ENCODE measurements at regions not wholly inside any gene's neighbourhood (a gene's known extent, or its start where the extent isn't known, plus 50 kb on each side); places are given as distances from the start of the nearest gene placed in this dataset.

DNA sequence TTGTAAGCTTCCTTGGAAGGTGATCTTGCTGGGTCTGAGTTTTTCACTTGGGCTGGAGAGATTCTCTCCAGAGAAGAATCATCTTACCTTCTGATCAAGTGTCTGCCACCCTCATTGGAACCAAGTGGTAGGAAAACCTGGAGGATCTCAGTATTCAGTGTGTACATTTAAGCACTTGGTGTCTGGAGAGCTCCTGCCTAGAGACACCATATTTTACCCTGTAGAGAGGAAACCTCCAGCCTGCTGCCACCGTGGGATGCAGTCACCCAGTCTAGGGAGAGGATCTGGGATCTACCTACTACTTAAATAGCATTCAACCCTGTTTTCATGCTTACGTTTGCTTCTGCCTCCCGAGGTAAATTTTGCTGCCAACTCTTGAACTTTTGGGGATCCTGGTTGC, 274.3 kb downstream of the SV2B start:
- CTCF ChIA-PET (ENCODE audit: low intra/inter-chr PET ratio, low total read pairs), result no interaction called here
- ATAC-seq (no peak), FAIRE-seq (no peak), DNase-seq (ENCODE audit: low spot score) (no peak)
- Histone ChIP-seq H2AFZ (ENCODE audit: low read length) (no peak overlapping the region), H4K20me1 (ENCODE audit: insufficient read depth, low read length) (no peaks in the 10 kb centered on the region), H3K4me2 (ENCODE audit: low read depth, low read length) (no peak overlapping the region), H3K36me3 (replicated peaks in 1 of 2; ENCODE audit: control insufficient read depth in 1 of 2, insufficient read depth in 2 of 2, low read length in 2 of 2) (no peaks in the 10 kb centered on the region), H3K9me3 (ENCODE audit: low read length) (no peaks in the 10 kb centered on the region), H3K27me3 (ENCODE audit: control insufficient read depth in 1 of 2, insufficient read depth in 2 of 2, low read length in 2 of 2) (no peaks in the 10 kb centered on the region), H3K4me3 (replicated peaks in 1 of 3; ENCODE audit: insufficient read depth in 1 of 3, low read depth in 2 of 3, low read length in 3 of 3) (no peak overlapping the region), H3K79me2 (ENCODE audit: insufficient read depth, low read length) (no peaks in the 10 kb centered on the region), H3K27ac (ENCODE audit: extremely low read length, insufficient read depth, low read length) (no peak overlapping the region), H3K4me1 (ENCODE audit: insufficient read depth, low read length) (no peaks in the 10 kb centered on the region), H3K9ac (ENCODE audit: insufficient read depth, low read depth, low read length) (no peak overlapping the region)
- POLR2A ChIA-PET, result no interaction called here
- 0% methylated on average over 2 of the region's 3 CpGs for WGBS (ENCODE audit: low lambda C conversion rate)
- TF ChIP-seq ZNF772 (CRISPR knock-in tag; IDR thresholded peaks at IDR 0.05) (no peak), RORA (CRISPR knock-in tag; IDR thresholded peaks at IDR 0.05) (no peak), KAT2B (IDR thresholded peaks at IDR 0.05; ENCODE audit: borderline replicate concordance, low read depth, low read length) (no peak)
- TF ChIP-seq, protein P1, sequence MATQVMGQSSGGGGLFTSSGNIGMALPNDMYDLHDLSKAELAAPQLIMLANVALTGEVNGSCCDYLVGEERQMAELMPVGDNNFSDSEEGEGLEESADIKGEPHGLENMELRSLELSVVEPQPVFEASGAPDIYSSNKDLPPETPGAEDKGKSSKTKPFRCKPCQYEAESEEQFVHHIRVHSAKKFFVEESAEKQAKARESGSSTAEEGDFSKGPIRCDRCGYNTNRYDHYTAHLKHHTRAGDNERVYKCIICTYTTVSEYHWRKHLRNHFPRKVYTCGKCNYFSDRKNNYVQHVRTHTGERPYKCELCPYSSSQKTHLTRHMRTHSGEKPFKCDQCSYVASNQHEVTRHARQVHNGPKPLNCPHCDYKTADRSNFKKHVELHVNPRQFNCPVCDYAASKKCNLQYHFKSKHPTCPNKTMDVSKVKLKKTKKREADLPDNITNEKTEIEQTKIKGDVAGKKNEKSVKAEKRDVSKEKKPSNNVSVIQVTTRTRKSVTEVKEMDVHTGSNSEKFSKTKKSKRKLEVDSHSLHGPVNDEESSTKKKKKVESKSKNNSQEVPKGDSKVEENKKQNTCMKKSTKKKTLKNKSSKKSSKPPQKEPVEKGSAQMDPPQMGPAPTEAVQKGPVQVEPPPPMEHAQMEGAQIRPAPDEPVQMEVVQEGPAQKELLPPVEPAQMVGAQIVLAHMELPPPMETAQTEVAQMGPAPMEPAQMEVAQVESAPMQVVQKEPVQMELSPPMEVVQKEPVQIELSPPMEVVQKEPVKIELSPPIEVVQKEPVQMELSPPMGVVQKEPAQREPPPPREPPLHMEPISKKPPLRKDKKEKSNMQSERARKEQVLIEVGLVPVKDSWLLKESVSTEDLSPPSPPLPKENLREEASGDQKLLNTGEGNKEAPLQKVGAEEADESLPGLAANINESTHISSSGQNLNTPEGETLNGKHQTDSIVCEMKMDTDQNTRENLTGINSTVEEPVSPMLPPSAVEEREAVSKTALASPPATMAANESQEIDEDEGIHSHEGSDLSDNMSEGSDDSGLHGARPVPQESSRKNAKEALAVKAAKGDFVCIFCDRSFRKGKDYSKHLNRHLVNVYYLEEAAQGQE (IDR thresholded peaks at IDR 0.05; ENCODE audit: borderline replicate concordance in 1 of 2, low read depth in 1 of 2, low read length in 2 of 2), result peak in 1 of 2 experiments; percentile 61; a peak in 1 of 4 replicates
- in situ Hi-C loops (cut with HindIII; ENCODE audit: extremely low pct_ligation_motif_present, low pct_unique_long_range_greater_than_20kb) (no loop called here), intact Hi-C loops (cut with micrococcal nuclease; ENCODE audit: unreplicated experiment) (no loop called here)
- BruUV-seq (replicated peaks), result no TSS peak

GRCh38 chr15:91376038-91376437, 276.0 kb downstream of the SV2B start:
- no peak for FAIRE-seq
- no peak overlapping the region for H3K4me2 ChIP-seq (ENCODE audit: low read depth, low read length)
- H2AFZ ChIP-seq (ENCODE audit: low read length), result no peak overlapping the region
- no peak overlapping the region for H3K4me3 ChIP-seq (replicated peaks in 1 of 3; ENCODE audit: insufficient read depth in 1 of 3, low read depth in 2 of 3, low read length in 3 of 3)
- no peak overlapping the region for H3K9ac ChIP-seq (ENCODE audit: insufficient read depth, low read depth, low read length)
- no peak for ATAC-seq
- CTCF ChIA-PET (ENCODE audit: low intra/inter-chr PET ratio, low total read pairs), result no interaction called here
- POLR2A ChIA-PET, result no interaction called here
- H3K27me3 ChIP-seq (ENCODE audit: control insufficient read depth in 1 of 2, insufficient read depth in 2 of 2, low read length in 2 of 2), result no peaks in the 10 kb centered on the region
- H3K9me3 ChIP-seq (ENCODE audit: low read length), result no peaks in the 10 kb centered on the region
- H3K27ac ChIP-seq (ENCODE audit: extremely low read length, insufficient read depth, low read length), result no peak overlapping the region
- no peaks in the 10 kb centered on the region for H4K20me1 ChIP-seq (ENCODE audit: insufficient read depth, low read length)
- BruUV-seq (replicated peaks), result no TSS peak
- H3K4me1 ChIP-seq (ENCODE audit: insufficient read depth, low read length), result no peaks in the 10 kb centered on the region
- no peak for TF ChIP-seq POLR2A (IDR thresholded peaks at IDR 0.05; ENCODE audit: insufficient read depth in 1 of 2, low read depth in 2 of 2, low read length in 2 of 2)
- TF ChIP-seq CENPBD1 (CRISPR knock-in tag; IDR thresholded peaks at IDR 0.05; ENCODE audit: borderline replicate concordance, low read depth), result no peak
- TF ChIP-seq ZNF335 (CRISPR knock-in tag; IDR thresholded peaks at IDR 0.05), result no peak
- TF ChIP-seq PHB2 (IDR thresholded peaks at IDR 0.05; ENCODE audit: partially characterized antibody), result no peak
- TF ChIP-seq SCMH1 (CRISPR knock-in tag; IDR thresholded peaks at IDR 0.05; ENCODE audit: borderline replicate concordance), result no peak
- no peak for TF ChIP-seq EHMT2 (IDR thresholded peaks at IDR 0.05; ENCODE audit: borderline replicate concordance, low read depth, low read length)
- TF ChIP-seq GLMP (CRISPR knock-in tag; IDR thresholded peaks at IDR 0.05; ENCODE audit: borderline replicate concordance), result no peak
- TF ChIP-seq, protein P2, sequence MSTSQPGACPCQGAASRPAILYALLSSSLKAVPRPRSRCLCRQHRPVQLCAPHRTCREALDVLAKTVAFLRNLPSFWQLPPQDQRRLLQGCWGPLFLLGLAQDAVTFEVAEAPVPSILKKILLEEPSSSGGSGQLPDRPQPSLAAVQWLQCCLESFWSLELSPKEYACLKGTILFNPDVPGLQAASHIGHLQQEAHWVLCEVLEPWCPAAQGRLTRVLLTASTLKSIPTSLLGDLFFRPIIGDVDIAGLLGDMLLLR (CRISPR knock-in tag; IDR thresholded peaks at IDR 0.05), result no peak
- no peak for TF ChIP-seq ZNF225 (CRISPR knock-in tag; IDR thresholded peaks at IDR 0.05)
- TF ChIP-seq ETV6 (CRISPR knock-in tag; conservative IDR thresholded peaks at IDR 0.05), result no peak
- TF ChIP-seq ZNF607 (CRISPR knock-in tag; IDR thresholded peaks at IDR 0.05; ENCODE audit: borderline replicate concordance), result no peak
- WGBS (ENCODE audit: low lambda C conversion rate), result 16% methylated on average over 12 of the region's 12 CpGs
- DNase-seq (ENCODE audit: low spot score), result no peak
- H3K36me3 ChIP-seq (replicated peaks in 1 of 2; ENCODE audit: control insufficient read depth in 1 of 2, insufficient read depth in 2 of 2, low read length in 2 of 2), result no peaks in the 10 kb centered on the region
- in situ Hi-C loops (cut with HindIII; ENCODE audit: extremely low pct_ligation_motif_present, low pct_unique_long_range_greater_than_20kb), result no loop called here
- H3K79me2 ChIP-seq (ENCODE audit: insufficient read depth, low read length), result no peaks in the 10 kb centered on the region
- intact Hi-C loops (cut with micrococcal nuclease; ENCODE audit: unreplicated experiment), result no loop called here

Measured in HepG2 (cell line).